HG03342 (cell line): ENCODE measurements at regions not wholly inside any gene's neighbourhood (a gene's known extent, or its start where the extent isn't known, plus 50 kb on each side); places are given as distances from the start of the nearest gene placed in this dataset.
"Not testable (repeated sequence)": the region's sequence is repeated elsewhere in the genome, so short reads cannot be mapped to it uniquely, and the experiment has no call there.

ENCODE experiments used
- ATAC-seq: cut with Tn5 transposase; IDR thresholded peaks from one replicate; pipeline ENCODE4 v1.9.1; 2021; ENCODE audit warnings: mild to moderate bottlenecking, moderate library complexity; ENCODE audit not compliant: unreplicated experiment

- ATAC-seq, result not testable (repeated sequence)
These were observed 83.7 kb upstream of the ZNF519 start for GRCh38 chr18:14215952-14216351.

- not testable (repeated sequence) for ATAC-seq
These were observed 71.2 kb upstream of the ZNF519 start for GRCh38 chr18:14203424-14203823.

- ATAC-seq, result peak; percentile 87
These were observed 58.7 kb upstream of the ZNF519 start for GRCh38 chr18:14190776-14191442.

GRCh38 chr18:14189858-14190257, 57.6 kb upstream of the ZNF519 start:
- no peak for ATAC-seq

- not testable (repeated sequence) for ATAC-seq
These were observed 56.6 kb upstream of the ZNF519 start for GRCh38 chr18:14188751-14189406.
